GM23338 (cell line): ENCODE measurements at regions not wholly inside any gene's neighbourhood (a gene's known extent, or its start where the extent isn't known, plus 50 kb on each side); places are given as distances from the start of the nearest gene placed in this dataset.

ENCODE experiments used
- ATAC-seq: fragments of 200-7000 bp; cut with Tn5 transposase; 3 replicates; pipeline ENCODE4 v1.9.1; 2020
- DNase-seq: peaks from one replicate; pipeline ENCODE4 v3.0.0-alpha.2; 2015; ENCODE audit warnings: low spot score
- H2AFZ ChIP-seq: fragments of 200-600 bp; sonication (generic); 2 replicates; pipeline ENCODE4 v1.8.0; 2016; ENCODE audit warnings: antibody characterized with exemption, mild to moderate bottlenecking, moderate library complexity
- H3F3A ChIP-seq: fragments of 200-600 bp; sonication (generic); replicated peaks from 2 replicates; pipeline ENCODE4 v1.8.0; 2017; ENCODE audit warnings: antibody characterized with exemption, mixed run types, low read depth
- H3K27ac ChIP-seq: fragments of 200-600 bp; sonication (generic); 2 replicates; pipeline ENCODE4 v1.6.1; 2016; ENCODE audit warnings: low read depth
- H3K27me3 ChIP-seq: fragments of 200-600 bp; sonication (generic); 2 replicates; pipeline ENCODE4 v1.8.0; 2016; ENCODE audit warnings: mild to moderate bottlenecking, mixed run types, moderate library complexity; ENCODE audit not compliant: insufficient read depth
- H3K36me3 ChIP-seq: fragments of 200-600 bp; sonication (generic); 2 replicates; pipeline ENCODE4 v1.8.0; 2016; ENCODE audit warnings: mild to moderate bottlenecking; ENCODE audit not compliant: insufficient read depth
- H3K4me1 ChIP-seq: fragments of 200-600 bp; sonication (generic); 2 replicates; pipeline ENCODE4 v1.8.0; 2016; ENCODE audit warnings: mild to moderate bottlenecking, moderate library complexity; ENCODE audit not compliant: insufficient read depth
- H3K4me2 ChIP-seq: fragments of 200-600 bp; sonication (generic); 2 replicates; pipeline ENCODE4 v1.7.1; 2017; ENCODE audit warnings: mixed run types
- H3K4me3 ChIP-seq: fragments of 200-600 bp; sonication (generic); 2 replicates; pipeline ENCODE4 v1.6.1; 2016; ENCODE audit warnings: mixed run types
- H3K79me2 ChIP-seq: fragments of 200-600 bp; sonication (generic); replicated peaks from 2 replicates; pipeline ENCODE4 v1.8.0; 2017; ENCODE audit warnings: mild to moderate bottlenecking; ENCODE audit not compliant: insufficient read depth
- H3K9me2 ChIP-seq: fragments of 200-600 bp; sonication (generic); 2 replicates; pipeline ENCODE4 v1.8.0; 2017; ENCODE audit not compliant: insufficient read depth
- H4K20me1 ChIP-seq: fragments of 200-600 bp; sonication (generic); replicated peaks from 2 replicates; pipeline ENCODE4 v1.8.0; 2017; ENCODE audit warnings: mild to moderate bottlenecking; ENCODE audit not compliant: insufficient read depth
- H3K27ac Mint-ChIP-seq: 2 replicates; pipeline ENCODE4 v1.8.0; 2020; ENCODE audit warnings: inconsistent platforms, mild to moderate bottlenecking, moderate library complexity, mixed read lengths
- H3K27me3 Mint-ChIP-seq: 3 replicates; pipeline ENCODE4 v1.8.0; 2022; ENCODE audit warnings: low read depth, mild to moderate bottlenecking, moderate library complexity, mixed read lengths, inconsistent platforms; ENCODE audit not compliant: insufficient read depth, poor library complexity
- H3K36me3 Mint-ChIP-seq: 3 replicates; pipeline ENCODE4 v1.8.0; 2021; ENCODE audit warnings: low read depth, mild to moderate bottlenecking, inconsistent platforms, moderate library complexity, mixed read lengths
- H3K4me1 Mint-ChIP-seq: 3 replicates; pipeline ENCODE4 v1.8.0; 2020; ENCODE audit warnings: mild to moderate bottlenecking, inconsistent platforms, mixed read lengths
- H3K4me3 Mint-ChIP-seq: 3 replicates; pipeline ENCODE4 v1.8.0; 2021; ENCODE audit warnings: moderate library complexity, mild to moderate bottlenecking, inconsistent platforms, mixed read lengths
- H3K9me3 Mint-ChIP-seq: 3 replicates; pipeline ENCODE4 v1.8.0; 2020; ENCODE audit warnings: moderate library complexity, mild to moderate bottlenecking, inconsistent platforms, mixed read lengths
- ETS1 ChIP-seq: IDR thresholded peaks from 2 replicates; pipeline ENCODE4 v1.6.1; 2016; ENCODE audit warnings: antibody characterized with exemption
- EZH2 ChIP-seq: fragments of 200-600 bp; sonication (generic); IDR thresholded peaks from one replicate; pipeline ENCODE4 v1.8.0; 2017; ENCODE audit warnings: antibody characterized with exemption, mild to moderate bottlenecking, low read depth; ENCODE audit not compliant: unreplicated experiment
- EZH2phosphoT487 ChIP-seq: fragments of 200-600 bp; sonication (generic); IDR thresholded peaks from one replicate; pipeline ENCODE4 v1.8.1; 2018; ENCODE audit warnings: antibody characterized with exemption; ENCODE audit not compliant: unreplicated experiment
- JUNB ChIP-seq: IDR thresholded peaks from one replicate; pipeline ENCODE4 v1.6.1; 2016; ENCODE audit warnings: antibody characterized with exemption; ENCODE audit not compliant: unreplicated experiment
- NANOG ChIP-seq: IDR thresholded peaks from 2 replicates; pipeline ENCODE4 v1.6.1; 2016; ENCODE audit warnings: antibody characterized with exemption, borderline replicate concordance
- POLR2AphosphoS5 ChIP-seq: IDR thresholded peaks from 2 replicates; pipeline ENCODE4 v1.6.1; 2016; ENCODE audit warnings: antibody characterized with exemption, low read depth
- REST ChIP-seq: IDR thresholded peaks from one replicate; pipeline ENCODE4 v1.6.1; 2018; ENCODE audit warnings: antibody characterized with exemption; ENCODE audit not compliant: unreplicated experiment
- STAT1 ChIP-seq: IDR thresholded peaks from one replicate; pipeline ENCODE4 v1.6.1; 2016; ENCODE audit warnings: antibody characterized with exemption; ENCODE audit not compliant: unreplicated experiment
- ZNF114 ChIP-seq: fragments of 250-450 bp; sonication (Bioruptor Pico); IDR thresholded peaks from 2 replicates; pipeline ENCODE4 v1.5.0; 2020; ENCODE audit warnings: mild to moderate bottlenecking, moderate library complexity
- ZNF331 ChIP-seq: fragments of 250-450 bp; sonication (Bioruptor Pico); IDR thresholded peaks from 2 replicates; pipeline ENCODE4 v1.5.0; 2020; ENCODE audit warnings: low read depth, mild to moderate bottlenecking, moderate library complexity
- TF ChIP-seq, protein P1 (sequence below), 2 experiments: fragments of 200-600 bp in 1 of 2; sonication (generic) in 1 of 2; conservative IDR thresholded peaks; 2 replicates each; pipeline versions ENCODE4 v1.5.1 to v1.6.1; 2016 to 2017; ENCODE audit warnings: antibody characterized with exemption in 2 of 2, low read depth in 2 of 2, mild to moderate bottlenecking in 2 of 2, moderate library complexity in 1 of 2

DNA sequence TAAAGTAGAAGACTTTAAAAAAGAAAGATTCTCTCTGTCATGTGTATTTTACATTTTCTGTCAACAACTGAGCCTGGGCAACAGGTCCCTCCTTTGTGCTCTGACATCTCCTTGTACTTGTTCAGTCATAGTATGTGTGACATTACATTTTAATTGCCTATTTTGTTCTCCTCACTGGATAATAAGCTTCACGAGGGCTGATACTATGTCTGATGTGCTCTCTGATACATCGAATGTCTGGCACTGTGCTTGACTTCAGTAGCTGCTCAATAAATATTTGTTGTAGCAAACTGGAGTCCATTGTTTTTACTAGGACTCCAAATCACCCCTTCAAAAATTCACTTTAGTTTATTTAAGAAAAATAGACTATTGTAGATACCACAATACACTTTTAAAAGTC is 482.0 kb downstream of the RASEF start (continued):
- TF ChIP-seq ETS1: no peak
- no peak for TF ChIP-seq STAT1
- no peak for TF ChIP-seq ZNF331 (CRISPR knock-in tag)
- TF ChIP-seq, protein P1, sequence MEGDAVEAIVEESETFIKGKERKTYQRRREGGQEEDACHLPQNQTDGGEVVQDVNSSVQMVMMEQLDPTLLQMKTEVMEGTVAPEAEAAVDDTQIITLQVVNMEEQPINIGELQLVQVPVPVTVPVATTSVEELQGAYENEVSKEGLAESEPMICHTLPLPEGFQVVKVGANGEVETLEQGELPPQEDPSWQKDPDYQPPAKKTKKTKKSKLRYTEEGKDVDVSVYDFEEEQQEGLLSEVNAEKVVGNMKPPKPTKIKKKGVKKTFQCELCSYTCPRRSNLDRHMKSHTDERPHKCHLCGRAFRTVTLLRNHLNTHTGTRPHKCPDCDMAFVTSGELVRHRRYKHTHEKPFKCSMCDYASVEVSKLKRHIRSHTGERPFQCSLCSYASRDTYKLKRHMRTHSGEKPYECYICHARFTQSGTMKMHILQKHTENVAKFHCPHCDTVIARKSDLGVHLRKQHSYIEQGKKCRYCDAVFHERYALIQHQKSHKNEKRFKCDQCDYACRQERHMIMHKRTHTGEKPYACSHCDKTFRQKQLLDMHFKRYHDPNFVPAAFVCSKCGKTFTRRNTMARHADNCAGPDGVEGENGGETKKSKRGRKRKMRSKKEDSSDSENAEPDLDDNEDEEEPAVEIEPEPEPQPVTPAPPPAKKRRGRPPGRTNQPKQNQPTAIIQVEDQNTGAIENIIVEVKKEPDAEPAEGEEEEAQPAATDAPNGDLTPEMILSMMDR (conservative IDR thresholded peaks at IDR 0.05; ENCODE audit: low read depth in 2 of 2): no peak
- TF ChIP-seq EZH2phosphoT487: no peak
- no peak for TF ChIP-seq NANOG
- TF ChIP-seq POLR2AphosphoS5: no peak
- TF ChIP-seq JUNB: no peak

- no peak overlapping the region for H2AFZ ChIP-seq
- H3K36me3 Mint-ChIP-seq: no peaks in the 10 kb centered on the region; the same call in 1 of the 3 replicates
- DNase-seq: no peak
- peaks cover 4% of the 10 kb centered on the region for H3K27me3 Mint-ChIP-seq
- ATAC-seq: no peak
- H3K27ac Mint-ChIP-seq: no peak overlapping the region
- no peaks in the 10 kb centered on the region; the same call in none of the 2 replicates for H3K9me2 ChIP-seq
- H3K27ac ChIP-seq: no peak overlapping the region
- no peaks in the 10 kb centered on the region for H4K20me1 ChIP-seq
- no peak overlapping the region for H3K4me3 Mint-ChIP-seq
- H3K79me2 ChIP-seq: no peaks in the 10 kb centered on the region
- no peaks in the 10 kb centered on the region for H3K27me3 ChIP-seq
- H3K4me3 ChIP-seq: no peak overlapping the region
- no peaks in the 10 kb centered on the region for H3F3A ChIP-seq
- peaks cover 13% of the 10 kb centered on the region; the same call in 2 of the 3 replicates for H3K9me3 Mint-ChIP-seq
- H3K4me2 ChIP-seq: no peak overlapping the region
- TF ChIP-seq EZH2 (no peak), JUNB (no peak), REST (no peak), ZNF331 (CRISPR knock-in tag) (no peak), STAT1 (no peak), ZNF114 (CRISPR knock-in tag) (no peak)
- no peaks in the 10 kb centered on the region for H3K4me1 ChIP-seq
- H3K4me1 Mint-ChIP-seq: peaks cover 5% of the 10 kb centered on the region; the same call in 2 of the 3 replicates
- no peaks in the 10 kb centered on the region for H3K36me3 ChIP-seq
These were observed 481.4 kb downstream of the RASEF start for GRCh38 chr9:82581516-82581915.
